ENCODE measurements at regions not wholly inside any gene's neighbourhood (a gene's known extent, or its start where the extent isn't known, plus 50 kb on each side); places are given as distances from the start of the nearest gene placed in this dataset.

DNA sequence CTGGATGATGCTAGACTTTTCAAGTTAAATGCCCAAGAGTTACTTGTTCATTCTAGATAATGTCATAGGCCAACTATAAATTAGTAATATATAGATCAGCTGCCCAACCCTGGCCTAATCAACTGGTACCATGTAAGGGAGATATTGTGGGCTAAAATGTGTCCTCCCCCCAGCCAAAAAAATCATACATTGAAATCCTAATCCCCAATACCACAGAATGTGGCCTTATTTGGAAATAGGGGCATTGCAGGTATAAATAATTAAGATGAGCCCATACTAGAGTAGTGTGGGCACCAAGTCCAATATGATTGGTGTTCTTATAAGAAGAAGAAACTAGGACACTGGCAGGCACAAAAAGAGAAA is 92.5 kb downstream of the RPL22L1 start:
- no peak for TF ChIP-seq ARNT (IDR thresholded peaks at IDR 0.05)
- TF ChIP-seq SUZ12 (IDR thresholded peaks at IDR 0.05), result no peak
- TF ChIP-seq SP1 (IDR thresholded peaks at IDR 0.05), result no peak
- TF ChIP-seq ELF4 (IDR thresholded peaks at IDR 0.05), result no peak
- no peak for TF ChIP-seq BHLHE40 (IDR thresholded peaks at IDR 0.05; ENCODE audit: borderline replicate concordance)
- no peak for TF ChIP-seq TARDBP (IDR thresholded peaks at IDR 0.05)
- TF ChIP-seq, protein P1, sequence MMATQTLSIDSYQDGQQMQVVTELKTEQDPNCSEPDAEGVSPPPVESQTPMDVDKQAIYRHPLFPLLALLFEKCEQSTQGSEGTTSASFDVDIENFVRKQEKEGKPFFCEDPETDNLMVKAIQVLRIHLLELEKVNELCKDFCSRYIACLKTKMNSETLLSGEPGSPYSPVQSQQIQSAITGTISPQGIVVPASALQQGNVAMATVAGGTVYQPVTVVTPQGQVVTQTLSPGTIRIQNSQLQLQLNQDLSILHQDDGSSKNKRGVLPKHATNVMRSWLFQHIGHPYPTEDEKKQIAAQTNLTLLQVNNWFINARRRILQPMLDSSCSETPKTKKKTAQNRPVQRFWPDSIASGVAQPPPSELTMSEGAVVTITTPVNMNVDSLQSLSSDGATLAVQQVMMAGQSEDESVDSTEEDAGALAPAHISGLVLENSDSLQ (IDR thresholded peaks at IDR 0.05), result no peak
- no peak for TF ChIP-seq FOXA1 (IDR thresholded peaks at IDR 0.05)
- no peak for TF ChIP-seq HDGF (IDR thresholded peaks at IDR 0.05; ENCODE audit: borderline replicate concordance)
- no peak for TF ChIP-seq FOXM1 (IDR thresholded peaks at IDR 0.05; ENCODE audit: borderline replicate concordance)
- no peak for TF ChIP-seq ZNF384 (IDR thresholded peaks at IDR 0.05)
- no peak for TF ChIP-seq FOXK2 (IDR thresholded peaks at IDR 0.05)
- no peak for TF ChIP-seq CTBP1 (IDR thresholded peaks at IDR 0.05; ENCODE audit: borderline replicate concordance)

Measured in HEK293T (cell line).